GM18909 (cell line): ENCODE measurements at regions not wholly inside any gene's neighbourhood (a gene's known extent, or its start where the extent isn't known, plus 50 kb on each side); places are given as distances from the start of the nearest gene placed in this dataset.
"Not testable (repeated sequence)": the region's sequence is repeated elsewhere in the genome, so short reads cannot be mapped to it uniquely, and the experiment has no call there.

Experiments used
- ATAC-seq: cut with Tn5 transposase; IDR thresholded peaks from one replicate; pipeline ENCODE4 v1.9.1; 2021; ENCODE audit warnings: mild to moderate bottlenecking; ENCODE audit not compliant: unreplicated experiment, poor library complexity

- no peak for ATAC-seq
Observed at GRCh38 chr17:5931616-5932015, 138.6 kb upstream of the WSCD1 start.

- no peak for ATAC-seq
Observed at GRCh38 chr17:5933430-5933829, 136.7 kb upstream of the WSCD1 start.

GRCh38 chr17:5941258-5941657 is 128.9 kb upstream of the WSCD1 start:
- ATAC-seq = no peak

GRCh38 chr17:5942687-5943086 is 127.5 kb upstream of the WSCD1 start:
- ATAC-seq = no peak

GRCh38 chr17:5943232-5943631 is 126.9 kb upstream of the WSCD1 start:
- no peak for ATAC-seq

GRCh38 chr17:5943982-5944381 is 126.2 kb upstream of the WSCD1 start:
- ATAC-seq = no peak

GRCh38 chr17:5947701-5948180 is 122.4 kb upstream of the WSCD1 start:
- ATAC-seq = no peak

GRCh38 chr17:5948811-5949210 is 121.4 kb upstream of the WSCD1 start:
- ATAC-seq = no peak

GRCh38 chr17:5950878-5951277 is 119.3 kb upstream of the WSCD1 start:
- no peak for ATAC-seq

- ATAC-seq = no peak
Observed at GRCh38 chr17:5951912-5952311, 118.3 kb upstream of the WSCD1 start.

GRCh38 chr17:5952518-5952917 is 117.7 kb upstream of the WSCD1 start:
- ATAC-seq = no peak

- no peak for ATAC-seq
Observed at GRCh38 chr17:5955764-5956163, 114.4 kb upstream of the WSCD1 start.

GRCh38 chr17:5958850-5959249 is 111.3 kb upstream of the WSCD1 start:
- ATAC-seq = no peak

- ATAC-seq = no peak
Observed at GRCh38 chr17:5962371-5962770, 107.8 kb upstream of the WSCD1 start.

- ATAC-seq = no peak
Observed at GRCh38 chr17:5971969-5972368, 98.2 kb upstream of the WSCD1 start.

GRCh38 chr17:5973410-5973809 is 96.8 kb upstream of the WSCD1 start:
- ATAC-seq = no peak

- no peak for ATAC-seq
Observed at GRCh38 chr17:5975661-5976060, 94.5 kb upstream of the WSCD1 start.

GRCh38 chr17:5976251-5976650 is 93.9 kb upstream of the WSCD1 start:
- ATAC-seq = no peak

- ATAC-seq = no peak
Observed at GRCh38 chr17:5978496-5978895, 91.7 kb upstream of the WSCD1 start.

- ATAC-seq = no peak
Observed at GRCh38 chr17:5980941-5981340, 89.2 kb upstream of the WSCD1 start.

GRCh38 chr17:5986644-5987043 is 83.5 kb upstream of the WSCD1 start:
- ATAC-seq = no peak

GRCh38 chr17:6000426-6000825 is 69.8 kb upstream of the WSCD1 start:
- no peak for ATAC-seq

- ATAC-seq = not testable (repeated sequence)
Observed at GRCh38 chr17:6003221-6003620, 67.0 kb upstream of the WSCD1 start.
